B cell (primary cell): ENCODE measurements at regions not wholly inside any gene's neighbourhood (a gene's known extent, or its start where the extent isn't known, plus 50 kb on each side); places are given as distances from the start of the nearest gene placed in this dataset.

Experiments
- EZH2 ChIP-seq: IDR thresholded peaks from 2 replicates; pipeline ENCODE4 v1.6.1; 2012; ENCODE audit warnings: borderline replicate concordance, low read depth, mild to moderate bottlenecking, moderate library complexity, low read length; ENCODE audit not compliant: insufficient read depth, poor library complexity, severe bottlenecking
- TF ChIP-seq, protein P1 (sequence below): fragments of 200-600 bp; IDR thresholded peaks from one replicate; pipeline ENCODE4 v1.8.0; 2022; ENCODE audit warnings: antibody characterized with exemption, mild to moderate bottlenecking

GRCh38 chr2:212901604-212902275, 249.7 kb downstream of the IKZF2 start:
- TF ChIP-seq, protein P1, sequence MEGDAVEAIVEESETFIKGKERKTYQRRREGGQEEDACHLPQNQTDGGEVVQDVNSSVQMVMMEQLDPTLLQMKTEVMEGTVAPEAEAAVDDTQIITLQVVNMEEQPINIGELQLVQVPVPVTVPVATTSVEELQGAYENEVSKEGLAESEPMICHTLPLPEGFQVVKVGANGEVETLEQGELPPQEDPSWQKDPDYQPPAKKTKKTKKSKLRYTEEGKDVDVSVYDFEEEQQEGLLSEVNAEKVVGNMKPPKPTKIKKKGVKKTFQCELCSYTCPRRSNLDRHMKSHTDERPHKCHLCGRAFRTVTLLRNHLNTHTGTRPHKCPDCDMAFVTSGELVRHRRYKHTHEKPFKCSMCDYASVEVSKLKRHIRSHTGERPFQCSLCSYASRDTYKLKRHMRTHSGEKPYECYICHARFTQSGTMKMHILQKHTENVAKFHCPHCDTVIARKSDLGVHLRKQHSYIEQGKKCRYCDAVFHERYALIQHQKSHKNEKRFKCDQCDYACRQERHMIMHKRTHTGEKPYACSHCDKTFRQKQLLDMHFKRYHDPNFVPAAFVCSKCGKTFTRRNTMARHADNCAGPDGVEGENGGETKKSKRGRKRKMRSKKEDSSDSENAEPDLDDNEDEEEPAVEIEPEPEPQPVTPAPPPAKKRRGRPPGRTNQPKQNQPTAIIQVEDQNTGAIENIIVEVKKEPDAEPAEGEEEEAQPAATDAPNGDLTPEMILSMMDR, result no peak
- TF ChIP-seq EZH2, result no peak
